Renal cortex interstitium (tissue), 11 donors: ENCODE measurements at regions not wholly inside any gene's neighbourhood (a gene's known extent, or its start where the extent isn't known, plus 50 kb on each side); places are given as distances from the start of the nearest gene placed in this dataset.

ENCODE experiments used
- DNase-seq, 11 donors: peaks; one replicate each; pipeline ENCODE4 v3.0.0-alpha.2; 2013; ENCODE audit warnings: low read depth in 9 of 11, low spot score in 4 of 11; ENCODE audit errors: extremely low read depth in 1 of 11

GRCh38 chr3:162742159-162742717 lies 1245.6 kb downstream of the OTOL1 start:
- no peak for DNase-seq

DNA sequence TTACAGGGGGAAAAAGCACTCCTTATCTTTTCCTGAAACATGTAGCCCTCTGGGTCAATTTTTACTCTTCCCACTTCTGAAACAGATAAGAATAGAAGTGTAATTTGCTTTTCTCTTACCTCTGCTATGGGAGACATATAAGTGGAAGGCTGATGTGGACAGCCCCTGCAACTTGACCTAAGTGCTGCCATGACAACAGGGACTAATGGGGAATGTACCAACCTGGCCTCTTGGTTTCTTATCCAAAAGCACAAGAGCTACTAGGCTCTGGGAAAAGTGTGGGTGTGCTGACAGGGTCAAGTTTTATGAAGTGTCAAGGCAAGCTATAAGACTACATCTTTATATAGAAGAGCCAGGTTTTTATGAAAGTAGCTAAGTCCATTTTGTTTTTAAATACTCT lies 1246.5 kb downstream of the OTOL1 start:
- DNase-seq: no peak

DNA sequence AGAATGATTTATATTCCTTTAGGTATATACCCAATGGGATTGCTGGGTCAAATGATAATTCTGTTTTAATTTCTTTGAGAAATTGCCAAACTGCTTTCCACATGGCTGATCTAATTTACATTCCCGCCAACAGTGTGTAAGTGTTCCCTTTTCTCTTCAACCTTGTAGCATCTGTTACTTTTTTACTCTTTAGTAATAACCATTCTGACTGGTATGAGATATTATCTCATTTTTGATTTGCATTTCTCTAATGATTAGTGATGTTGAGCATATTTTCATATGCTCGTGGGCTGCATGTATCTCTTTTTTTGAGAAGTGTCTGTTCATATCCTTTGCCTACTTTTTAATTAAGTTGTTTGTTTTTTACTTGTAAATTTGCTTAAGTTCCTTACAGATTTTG lies 1264.2 kb downstream of the OTOL1 start:
- no peak for DNase-seq

- peak in 1 of 11 donors; percentile 6 for DNase-seq
These were observed 1267.6 kb downstream of the OTOL1 start for GRCh38 chr3:162764051-162764807.

DNA sequence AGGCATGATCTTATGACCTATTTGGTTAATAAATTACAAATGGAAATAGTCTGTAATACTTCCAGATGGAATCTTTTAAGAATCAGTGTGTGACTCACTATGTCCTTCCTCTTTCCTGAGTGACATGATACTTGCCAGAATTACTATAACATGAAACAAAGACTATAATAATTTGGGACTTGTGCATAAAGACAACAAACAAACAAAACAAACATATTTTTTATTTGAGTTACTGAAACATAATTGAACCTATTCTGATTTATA lies 1268.1 kb downstream of the OTOL1 start:
- DNase-seq: no peak

DNA sequence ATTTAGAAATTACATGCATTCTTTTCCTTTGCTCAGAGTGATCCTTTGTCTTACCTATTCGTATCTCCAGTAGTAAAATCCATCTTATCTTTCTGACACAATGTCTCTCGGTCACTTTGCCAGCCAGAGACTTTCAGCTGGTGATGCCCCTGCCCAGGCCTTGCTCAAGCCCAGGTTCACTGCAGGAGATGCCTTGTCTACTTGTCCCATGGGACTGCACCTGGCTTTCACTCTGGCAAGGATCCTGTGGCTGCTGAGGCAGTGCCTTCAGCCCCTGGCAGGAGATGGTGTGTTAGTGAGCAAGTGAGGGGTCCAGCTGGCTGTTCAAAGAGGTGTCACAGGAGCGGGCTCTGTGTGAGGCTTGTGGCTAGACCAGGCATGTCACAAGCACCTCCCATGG lies 1268.9 kb downstream of the OTOL1 start:
- DNase-seq: no peak

DNA sequence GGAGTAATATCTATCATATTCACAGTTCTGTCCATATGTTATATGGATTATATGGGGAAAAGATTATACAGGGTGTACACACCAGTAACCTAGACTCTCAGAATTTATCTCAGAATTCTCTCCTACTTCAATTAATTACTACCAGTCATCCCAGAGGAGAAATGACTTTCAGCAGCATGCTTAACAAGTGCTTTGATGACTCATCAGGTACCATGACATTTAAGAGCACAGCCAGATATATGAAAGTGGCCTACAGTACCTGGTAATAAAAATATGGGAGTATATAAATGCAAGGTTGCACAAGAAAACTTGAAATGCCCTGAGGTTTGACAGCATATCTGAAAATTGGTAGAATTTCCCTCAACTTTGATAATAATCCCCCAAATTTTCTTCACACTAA lies 1273.0 kb downstream of the OTOL1 start:
- no peak for DNase-seq

DNA sequence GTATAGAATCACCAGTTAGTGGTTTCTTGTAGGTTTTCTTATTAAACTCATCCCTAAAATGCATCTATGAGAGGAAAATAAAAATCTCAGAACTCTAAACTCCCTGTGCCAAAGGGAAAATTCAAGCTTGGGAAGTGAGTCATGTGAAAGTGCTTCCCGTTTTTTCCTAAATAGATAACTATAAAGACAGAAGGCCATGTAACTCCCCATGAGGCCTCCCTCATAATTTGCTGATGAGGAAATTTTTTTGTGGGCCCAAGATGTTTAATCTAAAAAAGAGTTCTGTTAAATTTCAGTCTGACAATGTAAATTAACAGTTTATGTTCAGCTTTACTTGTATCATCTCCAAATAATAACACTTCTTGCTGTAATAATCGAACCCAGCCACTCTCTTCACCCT lies 1273.9 kb downstream of the OTOL1 start:
- no peak for DNase-seq

DNA sequence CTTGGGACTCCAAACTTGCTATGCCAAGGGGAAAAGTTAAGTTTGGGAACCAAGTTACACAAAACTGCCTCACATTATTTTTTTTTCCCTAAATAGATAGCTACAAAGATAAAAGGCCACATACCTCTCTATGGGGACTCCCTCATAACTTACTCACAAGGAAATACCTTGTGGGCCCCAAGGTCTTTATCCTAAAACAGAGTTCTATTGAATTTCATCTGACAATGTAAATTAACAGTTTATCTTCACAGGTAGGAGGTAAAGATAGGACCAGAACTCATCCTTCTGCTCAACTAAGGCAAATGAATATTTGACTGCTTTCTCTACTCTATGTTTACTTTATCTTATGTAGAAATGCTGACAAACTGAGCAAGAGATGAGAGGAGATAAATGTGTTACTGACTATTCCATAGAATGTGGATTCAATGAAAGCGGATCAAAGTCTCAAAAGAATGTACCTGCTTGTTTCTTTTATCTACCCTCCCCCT lies 1278.0 kb downstream of the OTOL1 start:
- no peak for DNase-seq

- DNase-seq: no peak
These were observed 1279.5 kb downstream of the OTOL1 start for GRCh38 chr3:162776148-162776547.

DNA sequence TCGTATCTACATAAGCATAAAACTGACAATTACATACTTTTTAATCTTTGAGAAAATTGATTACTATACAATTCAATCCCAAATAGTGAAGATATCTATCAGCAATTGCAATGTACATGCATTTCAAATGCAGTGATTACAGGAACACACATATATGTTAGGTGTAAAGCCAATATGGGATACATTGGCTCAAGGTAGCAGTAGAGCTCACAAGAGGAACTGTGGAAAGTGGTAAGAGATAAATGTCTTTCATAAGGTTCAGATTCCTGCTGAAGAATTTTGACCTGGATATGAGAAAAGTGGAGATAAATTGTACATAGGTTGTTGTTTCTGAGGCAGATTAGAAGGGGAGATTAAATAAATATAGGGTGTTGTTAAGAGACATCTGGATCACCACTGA lies 1280.5 kb downstream of the OTOL1 start:
- DNase-seq: no peak

GRCh38 chr3:162780313-162780712 lies 1283.7 kb downstream of the OTOL1 start:
- no peak for DNase-seq

GRCh38 chr3:162799910-162800309 lies 1303.3 kb downstream of the OTOL1 start:
- DNase-seq: no peak

- no peak for DNase-seq
These were observed 1305.8 kb downstream of the OTOL1 start for GRCh38 chr3:162802228-162802965.

GRCh38 chr3:162810776-162811175 lies 1314.2 kb downstream of the OTOL1 start:
- no peak for DNase-seq

GRCh38 chr3:162842549-162843216 lies 1346.1 kb downstream of the OTOL1 start:
- no peak for DNase-seq

- DNase-seq: no peak
These were observed 1349.3 kb downstream of the OTOL1 start for GRCh38 chr3:162845918-162846317.

DNA sequence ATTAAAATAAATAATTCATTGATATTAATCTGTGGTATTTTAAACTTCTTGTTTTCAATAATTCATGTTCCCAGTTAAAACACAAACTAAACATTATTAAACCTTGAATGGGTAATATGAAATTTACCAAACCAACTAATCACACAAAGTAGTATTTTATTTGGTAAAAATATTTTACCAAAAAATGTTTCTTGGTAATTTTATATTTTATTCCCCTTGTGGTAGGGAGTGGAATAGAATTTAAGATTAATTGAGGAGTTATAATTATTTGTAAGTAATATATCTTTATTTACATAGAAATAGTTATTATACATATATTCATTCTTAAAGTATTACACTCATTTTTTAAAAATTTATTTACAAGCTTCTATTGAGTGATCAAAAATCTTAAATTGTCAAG lies 1350.9 kb downstream of the OTOL1 start:
- DNase-seq: no peak

DNA sequence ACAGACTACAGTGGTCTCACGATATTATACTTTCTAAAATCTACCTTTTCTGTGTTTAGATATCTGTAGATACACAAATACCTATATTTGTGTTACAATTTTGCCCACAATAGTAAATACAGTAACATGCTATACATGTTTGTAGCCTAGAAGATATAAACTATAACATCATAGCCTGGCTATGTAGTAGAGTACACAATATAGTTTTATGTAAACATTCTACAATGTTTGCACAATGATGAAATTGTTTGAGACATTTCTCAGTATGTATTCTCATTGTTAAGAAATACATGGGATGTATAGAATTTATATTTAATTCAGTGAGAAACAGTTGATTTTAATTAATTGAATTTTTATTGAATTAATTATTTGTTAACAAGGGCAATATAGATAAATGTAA lies 1367.0 kb downstream of the OTOL1 start:
- no peak for DNase-seq

DNA sequence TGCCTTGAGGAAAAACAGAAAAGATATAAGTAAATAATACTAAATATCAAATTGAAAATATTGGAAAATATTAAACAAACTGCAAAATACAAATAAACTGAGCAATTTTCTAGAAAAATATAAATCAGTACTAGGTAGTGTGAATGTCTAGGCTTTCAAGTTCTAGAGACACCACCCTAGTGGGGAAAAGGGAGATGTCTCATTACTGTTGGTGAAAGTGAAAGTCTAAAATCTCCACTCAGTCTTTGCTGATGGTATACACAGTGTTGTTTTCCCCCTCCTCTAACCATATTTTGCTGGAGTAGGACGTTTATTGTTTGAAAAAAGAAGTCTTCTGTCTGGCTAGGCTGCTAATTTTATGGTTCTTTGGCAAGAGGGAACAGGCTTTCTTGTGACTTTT lies 1368.9 kb downstream of the OTOL1 start:
- no peak for DNase-seq
